Heart left ventricle (tissue), 13 donors: ENCODE measurements at regions not wholly inside any gene's neighbourhood (a gene's known extent, or its start where the extent isn't known, plus 50 kb on each side); places are given as distances from the start of the nearest gene placed in this dataset.

Source experiments
- POLR2A ChIP-seq, 2 donors: fragments of 450-650 bp; IDR thresholded peaks; one replicate each; pipeline ENCODE4 v1.6.1; 2017; ENCODE audit warnings: antibody characterized with exemption in 2 of 2, mild to moderate bottlenecking in 2 of 2, moderate library complexity in 2 of 2
- TF ChIP-seq, protein P1 (sequence below), 12 donors: fragments of 200-600 bp; sonication (generic) in 4 of 12; IDR thresholded peaks; one replicate each; pipeline versions ENCODE4 v1.5.0 to v1.8.0; 2018 to 2022; ENCODE audit warnings: antibody characterized with exemption in 12 of 12, mild to moderate bottlenecking in 5 of 12
- donor health status: ischemic (EF 13 %, LVEDD 7.1; RV severe dilation, severe dysfunction).
- donor health status: DM: no; HTN: yes; CAD: no.
- donor health status: DM: no; HTN: no; CAD: no.
- donor health status: ischemic (EF 25% LVEDD 6.9; RV normal size, moderate dysfunction).
- donor health status: ischemic (EF 25% LVEDD 5.7; RV mildly dilated, moderate dysfunction).
- donor health status: ischemic (EF 35%, LVEDD 5.7; RV mildly dilated, moderate dysfunction).
- donor health status: nonischemic (EF 11% LVEDD 7.7; RV severe dilation, severe dysfunction).
- donor health status: DM: yes; HTN: yes; CAD: no.
- donor health status: PGD.
- donor health status: ischemic (EF 29% LVEDD 5.4; RV normal size, mild dysfunction).
- donor health status: nonischemic (EF 23%, LVEDD 6.1; RV moderate dilation, normal function).

DNA sequence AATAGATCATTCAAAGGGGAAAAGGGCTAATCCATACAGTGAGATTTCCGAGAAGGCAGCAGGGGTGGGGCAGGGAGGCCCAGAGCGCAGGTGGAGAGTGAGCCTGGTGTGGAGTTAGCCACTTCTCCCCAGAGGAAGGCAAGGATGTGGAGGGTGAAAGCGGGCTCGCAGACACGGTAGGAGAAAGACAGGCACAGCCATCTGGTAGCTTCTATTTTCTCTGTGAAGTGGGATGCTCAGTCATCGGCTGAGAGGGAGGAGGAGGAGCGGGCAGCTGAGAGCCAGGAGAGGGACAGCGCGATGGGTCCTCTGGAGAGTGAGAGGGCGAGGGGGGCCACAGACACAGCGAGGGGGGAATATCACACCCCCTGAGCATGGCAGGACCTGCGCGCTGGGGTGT is 153.3 kb upstream of the NDUFV2 start:
- TF ChIP-seq, protein P1, sequence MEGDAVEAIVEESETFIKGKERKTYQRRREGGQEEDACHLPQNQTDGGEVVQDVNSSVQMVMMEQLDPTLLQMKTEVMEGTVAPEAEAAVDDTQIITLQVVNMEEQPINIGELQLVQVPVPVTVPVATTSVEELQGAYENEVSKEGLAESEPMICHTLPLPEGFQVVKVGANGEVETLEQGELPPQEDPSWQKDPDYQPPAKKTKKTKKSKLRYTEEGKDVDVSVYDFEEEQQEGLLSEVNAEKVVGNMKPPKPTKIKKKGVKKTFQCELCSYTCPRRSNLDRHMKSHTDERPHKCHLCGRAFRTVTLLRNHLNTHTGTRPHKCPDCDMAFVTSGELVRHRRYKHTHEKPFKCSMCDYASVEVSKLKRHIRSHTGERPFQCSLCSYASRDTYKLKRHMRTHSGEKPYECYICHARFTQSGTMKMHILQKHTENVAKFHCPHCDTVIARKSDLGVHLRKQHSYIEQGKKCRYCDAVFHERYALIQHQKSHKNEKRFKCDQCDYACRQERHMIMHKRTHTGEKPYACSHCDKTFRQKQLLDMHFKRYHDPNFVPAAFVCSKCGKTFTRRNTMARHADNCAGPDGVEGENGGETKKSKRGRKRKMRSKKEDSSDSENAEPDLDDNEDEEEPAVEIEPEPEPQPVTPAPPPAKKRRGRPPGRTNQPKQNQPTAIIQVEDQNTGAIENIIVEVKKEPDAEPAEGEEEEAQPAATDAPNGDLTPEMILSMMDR (IDR thresholded peaks at IDR 0.05): no peak
- TF ChIP-seq POLR2A (IDR thresholded peaks at IDR 0.05): no peak
